Mesenteric fat pad (tissue), 1 donor: ENCODE measurements at regions not wholly inside any gene's neighbourhood (a gene's known extent, or its start where the extent isn't known, plus 50 kb on each side); places are given as distances from the start of the nearest gene placed in this dataset.

Source experiments
- DNase-seq: peaks from one replicate; pipeline ENCODE4 v3.0.0-alpha.2; 2020; ENCODE audit warnings: low spot score
- donor health status: DM: yes; HTN: yes; CAD: no.

- no peak for DNase-seq
Observed at GRCh38 chr1:222910699-222911098, 95.9 kb downstream of the DISP1 start.

- DNase-seq = no peak
Observed at GRCh38 chr1:222911866-222912265, 97.0 kb downstream of the DISP1 start.

DNA sequence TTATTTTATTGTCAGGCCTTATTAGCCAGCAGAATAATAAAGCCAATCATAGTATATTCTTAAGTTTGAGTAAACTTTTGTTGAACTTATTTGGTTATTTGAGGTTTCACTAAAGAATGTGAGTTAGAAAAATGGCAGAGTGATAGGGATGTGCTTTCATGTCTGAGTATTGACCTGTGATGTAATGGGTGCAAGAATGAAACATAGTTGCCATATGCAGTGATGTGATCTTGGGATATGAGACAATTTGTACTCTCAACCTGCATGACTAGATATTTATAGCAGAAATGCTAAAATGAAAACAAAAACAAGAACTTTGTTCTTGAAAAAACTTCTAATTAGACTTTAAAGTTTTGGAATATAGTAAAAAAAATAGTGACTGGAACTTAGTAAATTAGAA lies 97.9 kb downstream of the DISP1 start:
- no peak for DNase-seq

- DNase-seq = no peak
Observed at GRCh38 chr1:222914861-222915632, 100.2 kb downstream of the DISP1 start.

- no peak for DNase-seq
Observed at GRCh38 chr1:222916100-222916499, 101.3 kb downstream of the DISP1 start.

- DNase-seq = no peak
Observed at GRCh38 chr1:222918801-222919477, 104.1 kb downstream of the DISP1 start.

- no peak for DNase-seq
Observed at GRCh38 chr1:222919478-222919865, 104.6 kb downstream of the DISP1 start.

DNA sequence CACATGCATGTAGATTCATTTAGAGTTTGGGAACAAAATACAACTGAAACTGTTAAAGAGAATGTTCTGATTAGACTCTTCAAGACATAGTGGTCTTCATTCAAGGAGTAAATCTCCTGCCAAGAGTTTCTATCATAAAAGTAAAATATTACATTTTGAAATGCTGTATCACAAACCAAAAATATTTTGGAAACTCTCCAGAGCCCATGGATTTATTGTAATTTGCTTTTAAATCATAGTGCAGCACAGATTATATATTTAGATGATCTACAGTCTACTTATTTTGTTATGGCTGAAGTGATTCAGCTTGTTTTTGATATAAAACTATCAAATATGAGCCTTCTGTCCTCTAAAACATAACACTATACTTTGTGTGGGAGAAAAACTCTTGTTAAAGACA lies 105.3 kb downstream of the DISP1 start:
- no peak for DNase-seq

DNA sequence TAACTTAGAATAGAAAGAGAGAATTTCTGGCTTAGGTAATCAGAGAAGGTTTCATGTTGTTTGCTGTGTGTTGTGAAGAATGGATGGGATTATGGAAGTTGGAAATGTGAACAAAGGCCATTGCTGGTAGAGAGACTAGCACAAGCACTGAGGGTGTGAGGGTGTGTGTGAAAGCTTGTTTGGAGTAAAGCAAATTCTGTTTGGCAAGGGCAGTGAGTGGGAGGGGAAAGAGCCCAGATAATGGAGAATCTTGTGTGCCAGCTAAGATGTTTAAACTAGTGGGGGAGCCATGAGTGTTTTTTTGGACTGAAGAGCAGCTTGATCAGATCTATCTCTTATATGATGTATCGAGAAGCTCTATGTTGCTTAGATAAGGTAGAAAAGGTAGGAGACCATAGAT lies 107.1 kb downstream of the DISP1 start:
- no peak for DNase-seq

DNA sequence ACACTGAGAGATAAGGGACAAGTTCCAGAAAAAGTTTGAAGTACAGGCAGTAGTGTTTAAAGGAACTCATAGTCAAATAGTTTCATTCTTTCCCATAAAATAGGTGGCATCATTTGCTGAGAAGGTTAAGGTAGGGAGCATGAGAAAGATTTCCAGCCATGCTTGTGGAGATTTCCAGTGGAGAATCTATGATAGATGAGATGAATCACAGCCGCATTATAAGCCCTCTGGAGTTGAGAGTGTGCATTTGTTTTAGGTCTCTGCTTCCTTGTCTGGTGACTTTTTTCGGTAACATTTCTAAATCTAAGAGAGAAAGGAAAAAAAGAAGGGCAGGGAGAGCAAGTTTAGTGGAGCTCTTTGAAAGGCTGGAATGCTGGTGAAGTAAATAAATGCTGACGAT lies 108.7 kb downstream of the DISP1 start:
- no peak for DNase-seq

GRCh38 chr1:222924136-222924706 lies 109.4 kb downstream of the DISP1 start:
- no peak for DNase-seq

- DNase-seq = no peak
Observed at GRCh38 chr1:222926566-222926965, 111.7 kb downstream of the DISP1 start.

- no peak for DNase-seq
Observed at GRCh38 chr1:222927031-222927430, 112.2 kb downstream of the DISP1 start.

DNA sequence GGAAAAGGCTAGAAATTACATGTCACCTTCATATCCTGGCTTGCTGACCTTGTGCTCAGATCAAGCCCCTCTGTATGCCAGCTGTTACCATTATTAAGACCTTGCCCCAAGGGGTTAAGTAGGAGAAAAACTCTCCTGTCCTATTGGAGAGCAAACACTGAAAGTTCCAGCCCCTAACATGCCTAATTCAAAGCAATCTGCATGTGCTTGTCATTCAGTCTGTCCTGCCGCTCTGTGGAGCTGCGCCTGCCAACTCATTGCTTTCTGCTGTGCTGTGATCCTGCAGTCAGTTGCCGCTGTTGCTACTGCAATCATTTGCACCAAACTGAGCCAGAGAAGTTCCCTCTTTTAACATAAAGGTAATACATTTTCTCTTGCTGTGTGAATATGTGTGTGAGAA lies 113.4 kb downstream of the DISP1 start:
- no peak for DNase-seq

- DNase-seq = no peak
Observed at GRCh38 chr1:222930070-222930469, 115.2 kb downstream of the DISP1 start.

GRCh38 chr1:222931023-222931422 lies 116.2 kb downstream of the DISP1 start:
- DNase-seq = no peak

DNA sequence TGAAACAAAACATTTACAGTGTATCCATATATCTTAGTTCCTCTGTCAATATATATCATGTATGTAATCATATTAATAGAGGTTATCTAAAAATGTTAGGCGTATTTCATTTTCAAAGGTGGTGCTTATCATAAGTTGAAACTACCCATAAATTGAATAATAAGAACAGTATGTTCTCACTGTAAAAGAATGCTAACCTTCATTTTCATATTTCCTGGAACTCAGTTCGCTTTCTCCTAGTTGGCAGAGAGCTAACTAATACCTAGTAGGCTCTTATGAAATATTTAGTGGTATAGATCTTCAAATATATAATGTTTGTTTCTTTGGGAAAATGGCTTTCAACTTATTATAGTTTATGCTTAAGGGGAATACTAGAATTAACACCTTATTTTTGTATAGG lies 118.4 kb downstream of the DISP1 start:
- no peak for DNase-seq

GRCh38 chr1:222935239-222935900 lies 120.5 kb downstream of the DISP1 start:
- no peak for DNase-seq

GRCh38 chr1:222936042-222936441 lies 121.2 kb downstream of the DISP1 start:
- no peak for DNase-seq

GRCh38 chr1:222938986-222939385 lies 124.1 kb downstream of the DISP1 start:
- no peak for DNase-seq

DNA sequence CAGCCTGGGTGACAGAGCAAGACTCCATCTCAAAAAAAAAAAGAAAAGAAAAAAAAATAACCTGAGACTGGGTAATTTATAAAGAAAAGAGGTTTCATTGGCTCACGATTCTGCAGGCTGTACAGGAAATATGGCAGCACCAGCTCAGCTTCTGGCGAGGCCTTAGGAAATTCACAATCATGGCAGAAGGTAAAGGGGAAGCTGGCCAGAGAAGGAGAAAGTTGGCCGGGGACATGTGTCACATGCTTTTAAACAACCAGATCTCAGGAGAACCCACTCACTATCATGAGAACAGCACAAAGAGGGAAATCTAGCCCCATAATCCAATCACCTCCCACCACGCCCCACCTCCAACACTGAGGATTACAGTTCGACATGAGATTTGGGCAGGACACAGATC lies 125.3 kb downstream of the DISP1 start:
- no peak for DNase-seq

DNA sequence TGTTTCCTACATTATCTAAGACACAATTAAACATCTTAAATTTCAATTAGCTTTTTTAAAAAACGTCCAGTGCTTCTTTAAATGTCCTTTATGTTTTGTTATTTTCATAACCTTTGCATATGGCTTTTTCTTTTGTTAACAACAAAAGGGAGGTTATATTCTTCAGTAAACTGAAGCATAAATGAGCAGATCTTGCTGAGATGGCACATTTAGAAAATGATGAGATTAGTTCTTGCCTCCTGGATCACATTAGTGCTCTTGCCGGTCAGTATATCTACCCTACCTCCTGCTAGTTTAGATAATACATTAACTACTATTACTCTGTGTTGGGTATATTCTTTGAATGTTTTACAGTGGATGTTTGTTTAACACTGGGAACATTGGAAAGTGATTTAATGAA lies 126.1 kb downstream of the DISP1 start:
- no peak for DNase-seq
